Ovary (tissue), 3 donors: ENCODE measurements at regions not wholly inside any gene's neighbourhood (a gene's known extent, or its start where the extent isn't known, plus 50 kb on each side); places are given as distances from the start of the nearest gene placed in this dataset.

Source experiments
- CTCF ChIP-seq, 3 donors: fragments of 450-650 bp in 2 of 3; fragments of 200-600 bp in 1 of 3; IDR thresholded peaks; one replicate each; pipeline versions ENCODE4 v1.5.1 to v1.8.0; 2016 to 2022; ENCODE audit warnings: antibody characterized with exemption in 3 of 3, mild to moderate bottlenecking in 1 of 3
- EP300 ChIP-seq: sonication (generic); formaldehyde crosslinking; IDR thresholded peaks from one replicate; pipeline ENCODE4 v1.6.1; 2017; ENCODE audit warnings: antibody characterized with exemption
- POLR2A ChIP-seq: fragments of 450-650 bp; IDR thresholded peaks from one replicate; pipeline ENCODE4 v1.6.1; 2017; ENCODE audit warnings: antibody characterized with exemption, mild to moderate bottlenecking, moderate library complexity
- donor health status: DM: no; HTN: no; CAD: no.

GRCh38 chr2:71849111-71849510 lies 298.6 kb downstream of the CYP26B1 start:
- TF ChIP-seq CTCF (IDR thresholded peaks at IDR 0.05) (no peak), EP300 (no peak), POLR2A (no peak)
